ENCODE measurements at regions not wholly inside any gene's neighbourhood (a gene's known extent, or its start where the extent isn't known, plus 50 kb on each side); places are given as distances from the start of the nearest gene placed in this dataset.

GRCh38 chr3:148254402-148254801 is 443.3 kb upstream of the AGTR1 start:
- H3K4me3 ChIP-seq (ENCODE audit: low read depth, low read length), result no peak overlapping the region
- TF ChIP-seq CTCF (IDR thresholded peaks at IDR 0.05; ENCODE audit: low read depth, low read length, missing control alignments), result no peak

GRCh38 chr3:148255981-148256969 is 441.4 kb upstream of the AGTR1 start:
- no peak overlapping the region for H3K4me3 ChIP-seq (ENCODE audit: low read depth, low read length)
- no peak for DNase-seq (ENCODE audit: low read depth)
- no peak for TF ChIP-seq CTCF (IDR thresholded peaks at IDR 0.05; ENCODE audit: low read depth, low read length, missing control alignments)

More at GRCh38 chr3:148254402-148254801, 443.3 kb upstream of the AGTR1 start:
- no peak for DNase-seq (ENCODE audit: low read depth)

- TF ChIP-seq CTCF (IDR thresholded peaks at IDR 0.05; ENCODE audit: low read depth, low read length, missing control alignments), result no peak
- no peak overlapping the region for H3K4me3 ChIP-seq (ENCODE audit: low read depth, low read length)
- DNase-seq (ENCODE audit: low read depth), result no peak
These were observed 434.7 kb upstream of the AGTR1 start for GRCh38 chr3:148262980-148263379.

- no peak overlapping the region for H3K4me3 ChIP-seq (ENCODE audit: low read depth, low read length)
- no peak for DNase-seq (ENCODE audit: low read depth)
- no peak for TF ChIP-seq CTCF (IDR thresholded peaks at IDR 0.05; ENCODE audit: low read depth, low read length, missing control alignments)
These were observed 431.9 kb upstream of the AGTR1 start for GRCh38 chr3:148265841-148266240.

- H3K4me3 ChIP-seq (ENCODE audit: low read depth, low read length), result no peak overlapping the region
- no peak for TF ChIP-seq CTCF (IDR thresholded peaks at IDR 0.05; ENCODE audit: low read depth, low read length, missing control alignments)
- DNase-seq (ENCODE audit: low read depth), result no peak
These were observed 431.4 kb upstream of the AGTR1 start for GRCh38 chr3:148266341-148266740.

- TF ChIP-seq CTCF (IDR thresholded peaks at IDR 0.05; ENCODE audit: low read depth, low read length, missing control alignments), result no peak
- no peak overlapping the region for H3K4me3 ChIP-seq (ENCODE audit: low read depth, low read length)
- no peak for DNase-seq (ENCODE audit: low read depth)
These were observed 427.9 kb upstream of the AGTR1 start for GRCh38 chr3:148269816-148270215.

Data from GM12864 (cell line).